PC-3 (cell line): ENCODE measurements at regions not wholly inside any gene's neighbourhood (a gene's known extent, or its start where the extent isn't known, plus 50 kb on each side); places are given as distances from the start of the nearest gene placed in this dataset.

Experiments
- ATAC-seq: fragments of 200-7000 bp; cut with Tn5 transposase; 2 replicates; pipeline ENCODE4 v1.9.1; 2020; ENCODE audit warnings: mild to moderate bottlenecking, moderate library complexity
- BruUV-seq: library from RNA; stranded (reverse); fragments of 400-500 nt; replicated peaks from 2 replicates; lab custom pipeline; 2021; lab: Mats Ljungman, UMichigan
- CTCF ChIA-PET: fragments of 300-600 bp; sonication (Branson Sonifier 250); formaldehyde crosslinking; loops from one replicate; lab custom pipeline; 2022; ENCODE audit warnings: antibody characterized with exemption; lab: Charles Lee
- POLR2A ChIA-PET: fragments of 300-600 bp; sonication (Branson Sonifier 250); formaldehyde crosslinking; loops from one replicate; lab custom pipeline; 2022; ENCODE audit warnings: antibody characterized with exemption; ENCODE audit not compliant: unreplicated experiment; lab: Charles Lee
- DNase-seq: peaks from one replicate; pipeline ENCODE4 v3.0.0-alpha.2; 2015
- H2AFZ ChIP-seq: fragments of 300-600 bp; sonication (generic); 2 replicates; pipeline ENCODE4 v1.6.0; 2016; ENCODE audit warnings: antibody characterized with exemption, low read length
- H3F3A ChIP-seq: fragments of 300-600 bp; sonication (generic); one replicate; pipeline ENCODE4 v1.6.0; 2017; ENCODE audit warnings: antibody characterized with exemption, low read length, control low read depth, mild to moderate bottlenecking; ENCODE audit not compliant: unreplicated experiment
- H3K27ac ChIP-seq: fragments of 300-600 bp; sonication (generic); 2 replicates; pipeline ENCODE4 v1.5.1; 2016; ENCODE audit warnings: mild to moderate bottlenecking, low read length
- H3K27me3 ChIP-seq: fragments of 300-600 bp; sonication (generic); 2 replicates; pipeline ENCODE4 v1.6.1; 2016; ENCODE audit warnings: low read length, mixed read lengths
- H3K36me3 ChIP-seq: fragments of 300-600 bp; sonication (generic); 2 replicates; pipeline ENCODE4 v1.6.1; 2016; ENCODE audit warnings: low read depth, mixed run types, low read length, mixed read lengths
- H3K4me1 ChIP-seq: fragments of 300-600 bp; sonication (generic); 2 replicates; pipeline ENCODE4 v1.5.1; 2016; ENCODE audit warnings: low read length; ENCODE audit not compliant: insufficient read depth
- H3K4me2 ChIP-seq: fragments of 300-600 bp; sonication (generic); 2 replicates; pipeline ENCODE4 v1.6.0; 2016; ENCODE audit warnings: low read length
- H3K4me3 ChIP-seq: fragments of 300-600 bp; sonication (generic); 2 replicates; pipeline ENCODE4 v1.5.1; 2016; ENCODE audit warnings: mild to moderate bottlenecking, low read length, mixed read lengths
- H3K79me2 ChIP-seq: fragments of 300-600 bp; sonication (generic); 2 replicates; pipeline ENCODE4 v1.6.1; 2017; ENCODE audit warnings: low read length, mixed read lengths
- H3K9ac ChIP-seq: fragments of 300-600 bp; sonication (generic); 2 replicates; pipeline ENCODE4 v1.6.0; 2016; ENCODE audit warnings: mild to moderate bottlenecking, low read length
- H3K9me2 ChIP-seq: fragments of 300-600 bp; sonication (generic); replicated peaks from 2 replicates; pipeline ENCODE4 v1.6.1; 2016; ENCODE audit warnings: mixed run types, low read length, mixed read lengths
- H3K9me3 ChIP-seq: fragments of 300-600 bp; sonication (generic); 2 replicates; pipeline ENCODE4 v1.6.1; 2016; ENCODE audit warnings: low read length, mixed read lengths
- H4K20me1 ChIP-seq: fragments of 300-600 bp; sonication (generic); 2 replicates; pipeline ENCODE4 v1.6.1; 2016; ENCODE audit warnings: low read length, mixed read lengths
- CTCF ChIP-seq: fragments of 300-600 bp; sonication (generic); conservative IDR thresholded peaks from 2 replicates; pipeline ENCODE4 v1.5.1; 2017; ENCODE audit warnings: antibody characterized with exemption, low read depth, mild to moderate bottlenecking, low read length
- EZH2 ChIP-seq: fragments of 300-600 bp; sonication (generic); IDR thresholded peaks from one replicate; pipeline ENCODE4 v1.6.1; 2017; ENCODE audit warnings: antibody characterized with exemption, mild to moderate bottlenecking, low read length; ENCODE audit not compliant: unreplicated experiment
- EZH2phosphoT487 ChIP-seq: fragments of 300-600 bp; sonication (generic); IDR thresholded peaks from 2 replicates; pipeline ENCODE4 v1.6.1; 2018; ENCODE audit warnings: mild to moderate bottlenecking, antibody characterized with exemption, low read length, borderline replicate concordance
- intact Hi-C: fragments of 100-400 bp; cut with micrococcal nuclease; formaldehyde crosslinking; loops from 2 replicates; pipeline ENCODE4 v1.9.0; 2023

GRCh38 chr11:130528298-130529261 lies 80.1 kb downstream of the ADAMTS15 start:
- peak overlapping the region; percentile 69 for H3K27ac ChIP-seq
- H3K4me2 ChIP-seq = peak overlapping the region; percentile 65
- no peaks in the 10 kb centered on the region for H3K9me2 ChIP-seq
- H3K27me3 ChIP-seq = no peaks in the 10 kb centered on the region
- H3K79me2 ChIP-seq = no peaks in the 10 kb centered on the region
- ATAC-seq = peak; percentile 57
- no peak overlapping the region for H3K4me3 ChIP-seq
- peaks cover 33% of the 10 kb centered on the region for H3K4me1 ChIP-seq
- POLR2A ChIA-PET = no interaction called here
- no peak for TF ChIP-seq EZH2phosphoT487
- TF ChIP-seq CTCF = no peak
- TF ChIP-seq EZH2 = no peak
- H4K20me1 ChIP-seq = no peaks in the 10 kb centered on the region
- peak; percentile 73 for DNase-seq
- H3K9ac ChIP-seq = peak overlapping the region; percentile 46; the same call in 1 of the 2 replicates
- no peaks in the 10 kb centered on the region for H3K36me3 ChIP-seq
- H2AFZ ChIP-seq = 0 out of 2 replicates have a peak overlapping the region, but pooled peaks have one; percentile 12
- intact Hi-C loops = no loop called here
- no peaks in the 10 kb centered on the region for H3K9me3 ChIP-seq
- CTCF ChIA-PET = no interaction called here
- no TSS peak for BruUV-seq
- no peaks in the 10 kb centered on the region for H3F3A ChIP-seq

- Histone ChIP-seq H3K79me2 (no peaks in the 10 kb centered on the region), H4K20me1 (no peaks in the 10 kb centered on the region), H3K9me3 (no peaks in the 10 kb centered on the region), H3K4me3 (no peak overlapping the region), H2AFZ (no peak overlapping the region), H3K36me3 (no peaks in the 10 kb centered on the region), H3K4me1 (peaks cover 25% of the 10 kb centered on the region), H3K4me2 (no peak overlapping the region), H3F3A (no peaks in the 10 kb centered on the region), H3K27ac (no peak overlapping the region), H3K9me2 (no peaks in the 10 kb centered on the region), H3K27me3 (no peaks in the 10 kb centered on the region), H3K9ac (no peak overlapping the region)
- no TSS peak for BruUV-seq
- intact Hi-C loops = no loop called here
- POLR2A ChIA-PET = no interaction called here
- TF ChIP-seq EZH2phosphoT487 (no peak), CTCF (no peak), EZH2 (no peak)
- CTCF ChIA-PET = no interaction called here
- ATAC-seq (no peak), DNase-seq (no peak)
Observed at GRCh38 chr11:130529366-130529765, 80.9 kb downstream of the ADAMTS15 start.

GRCh38 chr11:130531061-130531460 lies 82.6 kb downstream of the ADAMTS15 start:
- Histone ChIP-seq H3K4me3 (no peak overlapping the region), H3K27ac (no peak overlapping the region), H3K36me3 (no peaks in the 10 kb centered on the region), H3K27me3 (no peaks in the 10 kb centered on the region), H4K20me1 (no peaks in the 10 kb centered on the region), H3K9me2 (no peaks in the 10 kb centered on the region), H3F3A (no peaks in the 10 kb centered on the region), H2AFZ (no peak overlapping the region), H3K79me2 (no peaks in the 10 kb centered on the region), H3K9ac (no peak overlapping the region), H3K4me2 (no peak overlapping the region), H3K9me3 (no peaks in the 10 kb centered on the region), H3K4me1 (peaks cover 35% of the 10 kb centered on the region)
- DNase-seq (no peak), ATAC-seq (no peak)
- BruUV-seq = no TSS peak
- ChIA-PET CTCF (no interaction called here), POLR2A (no interaction called here)
- no peak for TF ChIP-seq EZH2phosphoT487
- TF ChIP-seq EZH2 = no peak
- TF ChIP-seq CTCF = no peak
- intact Hi-C loops = no loop called here
